Esophagus (tissue), 2 donors: ENCODE measurements at regions not wholly inside any gene's neighbourhood (a gene's known extent, or its start where the extent isn't known, plus 50 kb on each side); places are given as distances from the start of the nearest gene placed in this dataset.

ENCODE experiments used
- H3K27ac ChIP-seq, 2 donors: one replicate each; pipeline ENCODE4 v1.5.1; 2013; ENCODE audit warnings: low read depth in 2 of 2, mild to moderate bottlenecking in 2 of 2, inconsistent platforms in 1 of 2, low read length in 1 of 2, moderate library complexity in 1 of 2
- H3K27me3 ChIP-seq, 2 donors: one replicate each; pipeline ENCODE4 v1.6.1; 2013; ENCODE audit warnings: low read length in 2 of 2, control low read depth in 1 of 2, mild to moderate bottlenecking in 1 of 2; ENCODE audit not compliant: insufficient read depth in 2 of 2, control insufficient read depth in 1 of 2
- H3K36me3 ChIP-seq, 2 donors: one replicate each; pipeline ENCODE4 v1.6.1; 2013; ENCODE audit warnings: low read length in 1 of 2; ENCODE audit not compliant: control insufficient read depth in 2 of 2, insufficient read depth in 2 of 2
- H3K4me1 ChIP-seq, 2 donors: one replicate each; pipeline ENCODE4 v1.6.1; 2013; ENCODE audit warnings: low read length in 1 of 2; ENCODE audit not compliant: control insufficient read depth in 2 of 2, insufficient read depth in 2 of 2
- H3K4me3 ChIP-seq, 2 donors: one replicate each; pipeline ENCODE4 v1.5.1; 2013; ENCODE audit warnings: low read length in 2 of 2, mild to moderate bottlenecking in 2 of 2, low read depth in 1 of 2, moderate library complexity in 1 of 2
- H3K9me3 ChIP-seq, 2 donors: one replicate each; pipeline ENCODE4 v1.6.1; 2013; ENCODE audit warnings: mild to moderate bottlenecking in 2 of 2, low read depth in 1 of 2, low read length in 1 of 2, moderate library complexity in 1 of 2; ENCODE audit not compliant: control insufficient read depth in 2 of 2, insufficient read depth in 1 of 2
- WGBS, 2 donors: extraction: QIAGEN DNeasy Blood & Tissue Kit; methylation state at CpG; one replicate each; pipeline ENCODE4 v1.1.7; 2013; 5-methylcytosine and 5-hydroxymethylcytosine counted together
- donor health status: healthy with polysubstance abuse.
- donor health status: Bipolar disorder and iron deficiency.

DNA sequence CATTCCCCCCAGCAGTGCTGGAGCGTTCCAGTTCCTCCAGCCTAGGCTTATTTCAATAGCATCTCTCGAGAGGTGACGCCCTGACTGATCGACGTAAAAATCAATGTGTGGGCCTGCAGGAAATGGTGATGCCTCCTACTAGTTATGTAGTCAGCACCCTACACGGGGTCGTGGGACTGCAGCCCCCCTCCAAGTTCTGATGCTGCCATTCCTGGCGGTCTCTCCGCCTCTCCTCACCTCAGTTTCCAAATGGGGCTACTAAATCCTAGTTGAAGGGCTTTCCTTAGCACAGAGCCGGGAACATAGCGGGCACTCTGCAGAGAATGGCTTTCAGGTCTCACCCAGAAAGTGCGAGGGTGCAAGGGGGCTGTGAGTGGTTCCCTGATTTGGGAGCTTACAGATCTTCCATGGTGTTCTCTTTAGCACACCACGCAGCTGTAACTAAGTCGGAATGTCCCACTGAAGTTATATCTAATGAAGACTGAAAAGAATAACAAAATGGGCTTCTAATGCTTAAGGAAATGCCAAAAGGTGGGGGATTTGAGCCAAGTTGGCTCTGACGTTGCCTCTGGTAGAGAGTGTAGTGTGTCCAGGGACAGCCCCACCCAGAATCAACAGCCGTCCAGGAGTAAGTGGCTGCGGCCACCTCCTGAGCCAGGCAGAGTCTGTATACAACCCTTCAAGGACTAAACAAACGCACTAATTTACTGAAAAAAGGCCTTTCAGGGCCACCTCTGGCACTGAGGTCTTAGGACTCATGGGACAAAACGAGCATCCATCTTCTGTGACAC is 299.7 kb upstream of the FOXF1 start:
- no peak overlapping the region for H3K4me3 ChIP-seq
- H3K36me3 ChIP-seq: no peaks in the 10 kb centered on the region
- WGBS, 2 donors: 77 to 81% methylated on average over 19 of the region's 19 CpGs
- no peaks in the 10 kb centered on the region for H3K27me3 ChIP-seq
- peaks cover 0 to 2% of the 10 kb centered on the region in 2 donors for H3K4me1 ChIP-seq
- no peak overlapping the region for H3K27ac ChIP-seq
- no peaks in the 10 kb centered on the region for H3K9me3 ChIP-seq

GRCh38 chr16:86211265-86211664 is 299.1 kb upstream of the FOXF1 start:
- Histone ChIP-seq H3K27ac (no peak overlapping the region), H3K4me1 (peaks cover 0 to 2% of the 10 kb centered on the region in 2 donors), H3K27me3 (no peaks in the 10 kb centered on the region), H3K9me3 (no peaks in the 10 kb centered on the region), H3K36me3 (no peaks in the 10 kb centered on the region), H3K4me3 (no peak overlapping the region)
- 87% methylated on average over 5 of the region's 5 CpGs for WGBS, 2 donors

GRCh38 chr16:86211800-86212199 is 298.5 kb upstream of the FOXF1 start:
- H3K27ac ChIP-seq: no peak overlapping the region

GRCh38 chr16:86212706-86213436 is 297.5 kb upstream of the FOXF1 start:
- Histone ChIP-seq H3K36me3 (no peaks in the 10 kb centered on the region), H3K4me3 (no peak overlapping the region), H3K27ac (no peak overlapping the region), H3K4me1 (peaks cover 0 to 2% of the 10 kb centered on the region in 2 donors), H3K9me3 (no peaks in the 10 kb centered on the region), H3K27me3 (no peaks in the 10 kb centered on the region)
- WGBS, 2 donors: 67 to 77% methylated on average over 11 of the region's 11 CpGs

More at GRCh38 chr16:86211800-86212199, 298.5 kb upstream of the FOXF1 start:
- H3K4me1 ChIP-seq: peaks cover 0 to 2% of the 10 kb centered on the region in 2 donors
- H3K27me3 ChIP-seq: no peaks in the 10 kb centered on the region
- no peaks in the 10 kb centered on the region for H3K9me3 ChIP-seq
- no peaks in the 10 kb centered on the region for H3K36me3 ChIP-seq
- 67 to 73% methylated on average over 6 of the region's 6 CpGs for whole genome bisulfite sequencing, 2 donors
- H3K4me3 ChIP-seq: no peak overlapping the region

DNA sequence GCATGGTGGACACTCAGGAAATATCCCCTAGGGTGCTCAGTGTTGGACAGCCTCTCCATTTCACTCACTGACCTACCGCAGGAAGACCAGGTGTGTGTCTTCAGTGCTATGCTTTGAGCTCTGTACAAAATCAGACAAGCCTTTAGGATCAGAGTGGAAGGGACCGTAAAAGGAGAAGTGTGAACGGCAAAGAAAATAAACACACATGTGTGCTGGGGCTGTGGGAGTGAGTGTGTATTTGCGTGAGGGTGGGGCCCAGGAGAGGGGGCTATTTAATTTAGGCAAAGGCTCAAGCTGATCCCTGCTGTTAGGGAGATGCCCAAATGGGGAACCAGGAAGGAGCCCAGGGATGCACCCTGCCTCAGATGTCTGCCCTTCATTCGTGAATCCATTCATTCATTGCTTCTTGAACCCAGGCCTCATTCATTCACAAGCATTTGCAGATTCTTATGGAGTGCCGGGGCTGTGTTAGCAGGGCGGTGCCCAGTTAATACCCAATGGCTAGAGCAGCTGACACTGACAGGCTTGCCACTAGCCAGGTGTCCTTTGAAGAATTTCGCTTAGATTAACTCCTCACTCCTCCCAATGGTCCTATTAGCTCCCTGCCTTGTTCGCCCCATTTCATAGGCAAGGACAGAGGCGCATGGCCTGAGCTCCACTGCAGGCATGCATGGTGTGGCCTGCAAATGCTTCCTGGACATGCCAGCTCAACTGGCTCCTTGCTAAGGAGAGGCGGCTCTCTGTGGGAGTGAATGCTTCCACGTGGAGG is 296.7 kb upstream of the FOXF1 start:
- Histone ChIP-seq H3K36me3 (no peaks in the 10 kb centered on the region), H3K27me3 (no peaks in the 10 kb centered on the region), H3K27ac (no peak overlapping the region), H3K9me3 (no peaks in the 10 kb centered on the region), H3K4me1 (peaks cover 0 to 2% of the 10 kb centered on the region in 2 donors), H3K4me3 (no peak overlapping the region)
- 66 to 68% methylated on average over 12 of the region's 12 CpGs for WGBS, 2 donors

- 48 to 49% methylated on average over 14 of the region's 14 CpGs for WGBS, 2 donors
- Histone ChIP-seq H3K4me3 (no peak overlapping the region), H3K9me3 (no peaks in the 10 kb centered on the region), H3K27ac (peak overlapping the region; percentile 52 to 64), H3K27me3 (no peaks in the 10 kb centered on the region), H3K4me1 (peaks cover 0 to 2% of the 10 kb centered on the region in 2 donors), H3K36me3 (no peaks in the 10 kb centered on the region)
These were observed 295.7 kb upstream of the FOXF1 start for GRCh38 chr16:86214326-86215232.

GRCh38 chr16:86215233-86215978 is 294.9 kb upstream of the FOXF1 start:
- Histone ChIP-seq H3K4me3 (no peak overlapping the region), H3K9me3 (no peaks in the 10 kb centered on the region), H3K36me3 (no peaks in the 10 kb centered on the region), H3K27ac (peak overlapping the region in 1 of 2 donors; percentile 64), H3K4me1 (peaks cover 0 to 2% of the 10 kb centered on the region in 2 donors), H3K27me3 (no peaks in the 10 kb centered on the region)
- WGBS, 2 donors: 66 to 71% methylated on average over 13 of the region's 13 CpGs

DNA sequence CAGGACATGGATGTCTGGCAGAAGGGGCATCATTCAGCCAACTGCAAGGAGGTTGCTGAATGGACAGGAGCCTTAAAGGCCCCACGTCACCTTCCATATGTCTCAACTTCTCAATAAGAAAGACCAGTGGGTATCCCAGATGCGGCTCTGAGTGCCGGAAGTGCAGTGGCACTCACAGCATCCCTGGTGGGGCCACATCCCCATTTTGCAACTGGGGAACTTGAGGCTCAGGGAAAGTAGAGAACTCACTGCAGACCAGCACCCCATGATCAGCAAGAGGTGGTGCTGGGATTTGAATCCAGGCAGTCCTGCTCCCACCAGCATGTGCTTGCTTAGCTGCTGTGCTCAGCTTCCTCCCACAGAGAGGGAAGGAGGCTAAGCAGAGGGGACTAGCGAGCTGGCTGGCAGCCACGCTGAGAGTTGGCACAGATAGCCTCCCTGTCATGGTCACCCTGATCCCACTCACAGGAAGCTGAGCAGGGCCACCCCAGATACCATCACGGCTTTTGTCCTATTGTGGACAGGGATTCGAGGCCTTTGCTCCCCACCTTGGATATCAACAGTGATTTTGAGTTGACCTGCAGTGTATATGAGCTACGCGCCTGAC is 294.2 kb upstream of the FOXF1 start:
- Histone ChIP-seq H3K4me1 (peaks cover 0 to 2% of the 10 kb centered on the region in 2 donors), H3K9me3 (no peaks in the 10 kb centered on the region), H3K36me3 (no peaks in the 10 kb centered on the region), H3K27ac (no peak overlapping the region), H3K4me3 (no peak overlapping the region), H3K27me3 (no peaks in the 10 kb centered on the region)
- WGBS, 2 donors: 75 to 77% methylated on average over 9 of the region's 9 CpGs
